SK-N-SH treated with all-trans-retinoic acid at 6 μM for 48 hours (cell line): ENCODE measurements at regions not wholly inside any gene's neighbourhood (a gene's known extent, or its start where the extent isn't known, plus 50 kb on each side); places are given as distances from the start of the nearest gene placed in this dataset.

Experiments used
- ARNTL ChIP-seq: fragments of 450-650 bp; formaldehyde crosslinking; IDR thresholded peaks from 2 replicates; pipeline ENCODE4 v1.5.0; 2020; ENCODE audit warnings: low read depth, mild to moderate bottlenecking, moderate library complexity, borderline replicate concordance
- ESRRG ChIP-seq: fragments of 250-450 bp; sonication (Bioruptor Pico); IDR thresholded peaks from 2 replicates; pipeline ENCODE4 v1.6.1; 2021; ENCODE audit warnings: mild to moderate bottlenecking
- OSR1 ChIP-seq: fragments of 250-450 bp; sonication (Bioruptor Pico); IDR thresholded peaks from 2 replicates; pipeline ENCODE4 v1.8.0; 2022; ENCODE audit warnings: moderate library complexity, mild to moderate bottlenecking, inconsistent platforms
- PPARA ChIP-seq: fragments of 250-450 bp; sonication (Bioruptor Pico); IDR thresholded peaks from 2 replicates; pipeline ENCODE4 v1.5.0; 2020; ENCODE audit warnings: mild to moderate bottlenecking, borderline replicate concordance
- TCF4 ChIP-seq: fragments of 250-450 bp; sonication (Bioruptor Pico); IDR thresholded peaks from 2 replicates; pipeline ENCODE4 v1.8.0; 2021; ENCODE audit warnings: mild to moderate bottlenecking, moderate library complexity, borderline replicate concordance
- ZFP3 ChIP-seq: fragments of 250-450 bp; sonication (Bioruptor Pico); IDR thresholded peaks from 2 replicates; pipeline ENCODE4 v1.5.0; 2020; ENCODE audit warnings: mild to moderate bottlenecking, moderate library complexity
- ZFP30 ChIP-seq: fragments of 450-650 bp; formaldehyde crosslinking; IDR thresholded peaks from 2 replicates; pipeline ENCODE4 v1.5.0; 2022; ENCODE audit warnings: mild to moderate bottlenecking, moderate library complexity
- ZNF565 ChIP-seq: fragments of 450-650 bp; formaldehyde crosslinking; conservative IDR thresholded peaks from 2 replicates; pipeline ENCODE4 v1.5.0; 2020; ENCODE audit warnings: low read depth, mild to moderate bottlenecking, moderate library complexity
- ZNF70 ChIP-seq: fragments of 450-650 bp; formaldehyde crosslinking; IDR thresholded peaks from 2 replicates; pipeline ENCODE4 v1.5.0; 2020; ENCODE audit warnings: mild to moderate bottlenecking, moderate library complexity
- ZNF8 ChIP-seq: fragments of 450-650 bp; formaldehyde crosslinking; IDR thresholded peaks from 2 replicates; pipeline ENCODE4 v1.5.0; 2020; ENCODE audit warnings: mild to moderate bottlenecking, moderate library complexity
- TF ChIP-seq, protein P1 (sequence below): fragments of 250-450 bp; sonication (Bioruptor Pico); IDR thresholded peaks from 2 replicates; pipeline ENCODE4 v1.8.0; 2020; ENCODE audit warnings: mild to moderate bottlenecking, moderate library complexity, borderline replicate concordance
- TF ChIP-seq, protein P2 (sequence below): fragments of 250-450 bp; sonication (Bioruptor Pico); IDR thresholded peaks from 2 replicates; pipeline ENCODE4 v1.5.1; 2021; ENCODE audit warnings: mild to moderate bottlenecking, moderate library complexity
- TF ChIP-seq, protein P3 (sequence below): fragments of 250-450 bp; sonication (Bioruptor Pico); IDR thresholded peaks from 2 replicates; pipeline ENCODE4 v1.8.0; 2021; ENCODE audit warnings: low read depth, mild to moderate bottlenecking, moderate library complexity, borderline replicate concordance
- TF ChIP-seq, protein P4 (sequence below): fragments of 250-450 bp; sonication (Bioruptor Pico); IDR thresholded peaks from 2 replicates; pipeline ENCODE4 v1.5.1; 2020; ENCODE audit warnings: low read depth, mild to moderate bottlenecking, moderate library complexity

DNA sequence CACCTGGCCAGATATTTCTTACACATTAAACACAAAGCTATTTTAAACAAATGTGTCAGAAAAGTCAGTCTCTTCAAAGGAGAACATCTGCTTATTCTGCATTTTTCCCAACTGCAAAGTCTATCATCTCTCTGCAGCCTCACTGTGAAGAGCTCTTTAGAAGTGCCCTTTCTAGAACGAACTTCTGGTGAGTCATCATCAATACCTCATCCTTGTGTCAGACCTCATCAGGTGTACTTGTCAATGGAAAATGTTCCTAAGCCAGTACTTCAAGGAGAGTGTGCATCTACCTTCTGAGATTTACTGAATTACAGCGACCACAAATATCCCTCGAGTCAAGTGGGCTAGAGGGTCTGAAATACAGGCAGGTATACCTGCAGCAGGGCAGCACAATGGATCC is 457.3 kb downstream of the LRIG3 start:
- TF ChIP-seq, protein P1, sequence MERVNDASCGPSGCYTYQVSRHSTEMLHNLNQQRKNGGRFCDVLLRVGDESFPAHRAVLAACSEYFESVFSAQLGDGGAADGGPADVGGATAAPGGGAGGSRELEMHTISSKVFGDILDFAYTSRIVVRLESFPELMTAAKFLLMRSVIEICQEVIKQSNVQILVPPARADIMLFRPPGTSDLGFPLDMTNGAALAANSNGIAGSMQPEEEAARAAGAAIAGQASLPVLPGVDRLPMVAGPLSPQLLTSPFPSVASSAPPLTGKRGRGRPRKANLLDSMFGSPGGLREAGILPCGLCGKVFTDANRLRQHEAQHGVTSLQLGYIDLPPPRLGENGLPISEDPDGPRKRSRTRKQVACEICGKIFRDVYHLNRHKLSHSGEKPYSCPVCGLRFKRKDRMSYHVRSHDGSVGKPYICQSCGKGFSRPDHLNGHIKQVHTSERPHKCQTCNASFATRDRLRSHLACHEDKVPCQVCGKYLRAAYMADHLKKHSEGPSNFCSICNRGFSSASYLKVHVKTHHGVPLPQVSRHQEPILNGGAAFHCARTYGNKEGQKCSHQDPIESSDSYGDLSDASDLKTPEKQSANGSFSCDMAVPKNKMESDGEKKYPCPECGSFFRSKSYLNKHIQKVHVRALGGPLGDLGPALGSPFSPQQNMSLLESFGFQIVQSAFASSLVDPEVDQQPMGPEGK (CRISPR knock-in tag) = no peak
- TF ChIP-seq ZFP3 (no peak), ZFP30 (CRISPR knock-in tag) (no peak), PPARA (CRISPR knock-in tag) (no peak), OSR1 (CRISPR knock-in tag) (no peak), ARNTL (no peak), ESRRG (CRISPR knock-in tag) (no peak), ZNF565 (no peak), ZNF8 (no peak), TCF4 (no peak), ZNF70 (CRISPR knock-in tag) (no peak)
- TF ChIP-seq, protein P2, sequence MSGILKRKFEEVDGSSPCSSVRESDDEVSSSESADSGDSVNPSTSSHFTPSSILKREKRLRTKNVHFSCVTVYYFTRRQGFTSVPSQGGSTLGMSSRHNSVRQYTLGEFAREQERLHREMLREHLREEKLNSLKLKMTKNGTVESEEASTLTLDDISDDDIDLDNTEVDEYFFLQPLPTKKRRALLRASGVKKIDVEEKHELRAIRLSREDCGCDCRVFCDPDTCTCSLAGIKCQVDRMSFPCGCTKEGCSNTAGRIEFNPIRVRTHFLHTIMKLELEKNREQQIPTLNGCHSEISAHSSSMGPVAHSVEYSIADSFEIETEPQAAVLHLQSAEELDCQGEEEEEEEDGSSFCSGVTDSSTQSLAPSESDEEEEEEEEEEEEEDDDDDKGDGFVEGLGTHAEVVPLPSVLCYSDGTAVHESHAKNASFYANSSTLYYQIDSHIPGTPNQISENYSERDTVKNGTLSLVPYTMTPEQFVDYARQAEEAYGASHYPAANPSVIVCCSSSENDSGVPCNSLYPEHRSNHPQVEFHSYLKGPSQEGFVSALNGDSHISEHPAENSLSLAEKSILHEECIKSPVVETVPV (CRISPR knock-in tag) = no peak
- TF ChIP-seq, protein P3, sequence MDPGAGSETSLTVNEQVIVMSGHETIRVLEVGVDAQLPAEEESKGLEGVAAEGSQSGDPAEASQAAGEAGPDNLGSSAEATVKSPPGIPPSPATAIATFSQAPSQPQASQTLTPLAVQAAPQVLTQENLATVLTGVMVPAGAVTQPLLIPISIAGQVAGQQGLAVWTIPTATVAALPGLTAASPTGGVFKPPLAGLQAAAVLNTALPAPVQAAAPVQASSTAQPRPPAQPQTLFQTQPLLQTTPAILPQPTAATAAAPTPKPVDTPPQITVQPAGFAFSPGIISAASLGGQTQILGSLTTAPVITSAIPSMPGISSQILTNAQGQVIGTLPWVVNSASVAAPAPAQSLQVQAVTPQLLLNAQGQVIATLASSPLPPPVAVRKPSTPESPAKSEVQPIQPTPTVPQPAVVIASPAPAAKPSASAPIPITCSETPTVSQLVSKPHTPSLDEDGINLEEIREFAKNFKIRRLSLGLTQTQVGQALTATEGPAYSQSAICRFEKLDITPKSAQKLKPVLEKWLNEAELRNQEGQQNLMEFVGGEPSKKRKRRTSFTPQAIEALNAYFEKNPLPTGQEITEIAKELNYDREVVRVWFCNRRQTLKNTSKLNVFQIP (CRISPR knock-in tag) = no peak
- TF ChIP-seq, protein P4, sequence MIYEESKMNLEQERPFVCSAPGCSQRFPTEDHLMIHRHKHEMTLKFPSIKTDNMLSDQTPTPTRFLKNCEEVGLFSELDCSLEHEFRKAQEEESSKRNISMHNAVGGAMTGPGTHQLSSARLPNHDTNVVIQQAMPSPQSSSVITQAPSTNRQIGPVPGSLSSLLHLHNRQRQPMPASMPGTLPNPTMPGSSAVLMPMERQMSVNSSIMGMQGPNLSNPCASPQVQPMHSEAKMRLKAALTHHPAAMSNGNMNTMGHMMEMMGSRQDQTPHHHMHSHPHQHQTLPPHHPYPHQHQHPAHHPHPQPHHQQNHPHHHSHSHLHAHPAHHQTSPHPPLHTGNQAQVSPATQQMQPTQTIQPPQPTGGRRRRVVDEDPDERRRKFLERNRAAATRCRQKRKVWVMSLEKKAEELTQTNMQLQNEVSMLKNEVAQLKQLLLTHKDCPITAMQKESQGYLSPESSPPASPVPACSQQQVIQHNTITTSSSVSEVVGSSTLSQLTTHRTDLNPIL (CRISPR knock-in tag) = no peak
